ENCODE measurements at regions not wholly inside any gene's neighbourhood (a gene's known extent, or its start where the extent isn't known, plus 50 kb on each side); places are given as distances from the start of the nearest gene placed in this dataset.
"Not testable (repeated sequence)": the region's sequence is repeated elsewhere in the genome, so short reads cannot be mapped to it uniquely, and the experiment has no call there.

GRCh38 chr2:31736695-31737454 lies 156.1 kb upstream of the SRD5A2 start:
- no peak for DNase-seq

GRCh38 chr2:31735716-31736115 lies 155.0 kb upstream of the SRD5A2 start:
- peak; percentile 14 to 41 for DNase-seq

GRCh38 chr2:31729442-31730092 lies 148.8 kb upstream of the SRD5A2 start:
- DNase-seq: peak; percentile 15 to 21

GRCh38 chr2:31729065-31729439 lies 148.3 kb upstream of the SRD5A2 start:
- no peak for DNase-seq

GRCh38 chr2:31728406-31729064 lies 147.8 kb upstream of the SRD5A2 start:
- DNase-seq: no peak

GRCh38 chr2:31726457-31726856 lies 145.7 kb upstream of the SRD5A2 start:
- no peak for DNase-seq

GRCh38 chr2:31725444-31725843 lies 144.7 kb upstream of the SRD5A2 start:
- no peak for DNase-seq

- no peak for DNase-seq
Measured at GRCh38 chr2:31711737-31712136, 131.0 kb upstream of the SRD5A2 start.

- no peak for DNase-seq
Measured at GRCh38 chr2:31710121-31710520, 129.4 kb upstream of the SRD5A2 start.

GRCh38 chr2:31707992-31708391 lies 127.3 kb upstream of the SRD5A2 start:
- no peak for DNase-seq

- no peak for DNase-seq
Measured at GRCh38 chr2:31704561-31705212, 123.9 kb upstream of the SRD5A2 start.

GRCh38 chr2:31703253-31703652 lies 122.5 kb upstream of the SRD5A2 start:
- DNase-seq: no peak

- DNase-seq: no peak
Measured at GRCh38 chr2:31698722-31699121, 118.0 kb upstream of the SRD5A2 start.

- DNase-seq: no peak
Measured at GRCh38 chr2:31696068-31696467, 115.3 kb upstream of the SRD5A2 start.

GRCh38 chr2:31694444-31694843 lies 113.7 kb upstream of the SRD5A2 start:
- peak in 1 of 2 experiments; percentile 14 for DNase-seq

GRCh38 chr2:31693882-31694281 lies 113.1 kb upstream of the SRD5A2 start:
- DNase-seq: no peak

GRCh38 chr2:31688282-31688681 lies 107.5 kb upstream of the SRD5A2 start:
- DNase-seq: peak; percentile 6 to 14

GRCh38 chr2:31683506-31683905 lies 102.8 kb upstream of the SRD5A2 start:
- DNase-seq: not testable (repeated sequence)

GRCh38 chr2:31675485-31675901 lies 94.8 kb upstream of the SRD5A2 start:
- DNase-seq: no peak

GRCh38 chr2:31674446-31674845 lies 93.7 kb upstream of the SRD5A2 start:
- no peak for DNase-seq

- no peak for DNase-seq
Measured at GRCh38 chr2:31666878-31667277, 86.1 kb upstream of the SRD5A2 start.

GRCh38 chr2:31664949-31665724 lies 84.4 kb upstream of the SRD5A2 start:
- no peak for DNase-seq

Data from AML-193 (cell line).